NT2/D1 (cell line): ENCODE measurements at regions not wholly inside any gene's neighbourhood (a gene's known extent, or its start where the extent isn't known, plus 50 kb on each side); places are given as distances from the start of the nearest gene placed in this dataset.

Experiments
- DNase-seq: peaks from one replicate; pipeline ENCODE4 v3.0.0-alpha.2; 2011; ENCODE audit warnings: low read depth, low spot score
- H3K27me3 ChIP-seq: 2 replicates; pipeline ENCODE4 v1.6.0; 2011; ENCODE audit warnings: mild to moderate bottlenecking; ENCODE audit not compliant: insufficient read length, insufficient read depth
- H3K36me3 ChIP-seq: 2 replicates; pipeline ENCODE4 v1.6.1; 2011; ENCODE audit warnings: mild to moderate bottlenecking, low read length, mixed read lengths; ENCODE audit not compliant: insufficient read depth, insufficient read length
- H3K4me1 ChIP-seq: 2 replicates; pipeline ENCODE4 v1.5.1; 2011; ENCODE audit not compliant: insufficient read depth, insufficient read length
- H3K4me3 ChIP-seq: 2 replicates; pipeline ENCODE4 v1.5.1; 2011; ENCODE audit warnings: low read depth; ENCODE audit not compliant: insufficient read length
- H3K9ac ChIP-seq: 2 replicates; pipeline ENCODE4 v1.6.0; 2011; ENCODE audit warnings: low read depth; ENCODE audit not compliant: insufficient read length
- H3K9me3 ChIP-seq: 2 replicates; pipeline ENCODE4 v1.5.1; 2011; ENCODE audit warnings: mild to moderate bottlenecking, low read length; ENCODE audit not compliant: insufficient read depth
- SUZ12 ChIP-seq: IDR thresholded peaks from 2 replicates; pipeline ENCODE4 v1.6.1; 2011; ENCODE audit not compliant: insufficient read length, insufficient read depth; ENCODE audit errors: extremely low read depth
- YY1 ChIP-seq: IDR thresholded peaks from 2 replicates; pipeline ENCODE4 v1.6.1; 2011; ENCODE audit not compliant: insufficient read length, insufficient read depth
- ZNF274 ChIP-seq: IDR thresholded peaks from 2 replicates; pipeline ENCODE4 v1.6.1; 2011; ENCODE audit warnings: mild to moderate bottlenecking, low read depth, low read length

DNA sequence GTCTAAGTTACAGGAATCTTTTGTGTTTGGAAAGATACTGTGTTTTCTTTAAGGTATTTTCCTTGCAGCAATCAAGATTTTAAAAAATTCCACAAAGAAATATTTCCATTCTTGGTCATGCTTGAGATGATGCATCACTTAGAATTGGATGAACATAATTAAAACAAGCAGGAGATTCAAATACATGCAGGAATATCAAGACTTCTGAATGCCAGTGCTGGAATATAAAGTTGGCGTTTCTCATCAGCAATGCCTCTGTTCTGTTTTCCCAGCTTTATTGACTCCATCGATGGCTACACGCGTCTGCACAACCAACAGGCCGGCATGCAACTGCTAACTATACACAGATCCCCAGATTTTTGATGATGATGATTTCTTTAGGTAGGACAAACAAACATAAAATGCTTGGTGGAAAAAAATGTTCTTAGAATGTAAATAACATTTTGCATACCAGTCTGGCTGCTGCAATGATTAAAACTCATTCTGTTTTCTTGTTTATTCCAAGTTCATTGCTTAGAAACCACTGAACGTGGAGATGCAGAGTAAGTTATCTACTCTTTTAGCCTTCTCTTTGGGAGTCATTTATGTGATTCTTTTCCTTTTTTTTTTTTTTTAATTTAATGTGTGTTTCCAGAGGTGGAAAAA, 91.3 kb upstream of the FAM171A1 start:
- Histone ChIP-seq H3K4me1 (no peaks in the 10 kb centered on the region), H3K9ac (no peak overlapping the region), H3K9me3 (no peaks in the 10 kb centered on the region), H3K27me3 (no peaks in the 10 kb centered on the region), H3K4me3 (no peak overlapping the region), H3K36me3 (no peaks in the 10 kb centered on the region)
- DNase-seq, result no peak
- TF ChIP-seq YY1 (no peak), ZNF274 (no peak), SUZ12 (no peak)

DNA sequence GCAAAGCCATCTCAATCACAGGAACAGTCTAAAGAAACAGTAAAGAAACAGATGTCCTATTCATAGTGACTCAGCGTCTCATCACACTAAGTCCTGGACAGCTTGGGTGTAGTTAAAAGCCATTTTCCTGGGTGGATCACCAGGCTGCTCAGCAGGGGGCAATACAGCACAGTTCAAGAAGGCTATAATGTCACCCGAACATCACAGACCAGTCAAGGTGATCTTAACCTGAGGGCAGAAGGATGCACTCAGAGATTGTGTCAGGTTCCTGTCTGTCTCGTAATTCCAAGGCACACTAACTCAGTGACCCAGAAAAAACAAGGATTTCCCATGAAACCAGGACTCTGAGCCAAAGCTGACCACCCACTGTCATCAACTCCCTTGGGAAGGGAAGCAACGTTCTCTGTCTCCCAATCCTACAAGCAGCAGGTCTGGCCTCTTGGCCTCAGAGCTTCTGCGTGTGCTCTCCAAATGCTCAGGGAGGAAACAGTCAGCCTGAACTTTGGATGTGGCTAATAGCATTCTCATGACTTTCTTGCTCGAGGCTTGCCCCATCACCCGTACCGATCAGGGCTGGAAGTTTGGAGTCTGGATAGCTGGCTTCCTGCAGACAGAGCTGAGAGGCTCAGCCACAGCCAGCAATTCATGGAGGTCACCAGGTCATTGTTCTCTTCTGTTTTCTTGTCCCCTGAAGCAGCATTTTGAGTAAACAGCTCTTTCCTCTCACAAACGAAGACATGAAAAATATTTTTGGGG, 90.4 kb upstream of the FAM171A1 start:
- TF ChIP-seq ZNF274 (no peak), YY1 (no peak)
- Histone ChIP-seq H3K27me3 (no peaks in the 10 kb centered on the region), H3K9me3 (no peaks in the 10 kb centered on the region), H3K9ac (no peak overlapping the region), H3K36me3 (no peaks in the 10 kb centered on the region), H3K4me3 (no peak overlapping the region), H3K4me1 (no peaks in the 10 kb centered on the region)
- DNase-seq, result no peak

DNA sequence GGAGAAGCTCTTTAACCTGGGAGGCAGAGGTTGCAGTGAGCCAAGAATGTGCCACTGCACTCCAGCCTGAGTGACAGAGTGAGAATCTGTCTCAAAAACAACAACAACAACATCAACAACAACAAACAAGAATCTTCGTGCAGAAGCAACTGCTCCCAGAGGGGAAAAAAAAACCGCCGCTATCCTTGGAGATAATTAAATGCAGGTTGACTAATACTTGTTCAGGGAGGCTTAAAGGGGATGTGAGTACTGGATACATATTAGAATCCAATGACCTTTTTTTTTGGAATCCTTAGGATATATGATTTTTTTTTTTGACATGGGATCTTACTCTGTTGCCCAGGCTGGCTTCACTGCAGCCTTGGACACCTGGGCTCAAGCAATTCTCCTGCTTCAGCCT, 89.6 kb upstream of the FAM171A1 start:
- H3K9ac ChIP-seq, result no peak overlapping the region

DNA sequence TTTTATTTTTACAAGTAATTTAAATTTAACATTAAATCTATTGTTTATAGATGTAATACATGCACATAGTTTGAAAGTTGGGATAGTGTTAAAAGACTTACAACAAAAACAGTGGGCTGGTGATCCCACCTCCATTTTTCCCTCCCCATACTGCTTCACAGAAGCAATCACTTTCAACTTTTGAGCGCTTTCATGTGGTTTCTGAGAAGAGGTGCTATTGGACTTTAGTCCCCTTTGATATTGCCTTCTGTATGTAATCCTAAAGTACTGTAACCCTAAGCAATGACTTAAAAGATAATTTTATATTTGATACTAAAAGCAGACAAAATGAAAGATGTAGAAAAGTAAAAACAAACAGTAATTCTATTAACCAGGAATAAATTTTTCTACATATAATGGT, 88.1 kb upstream of the FAM171A1 start:
- H3K9me3 ChIP-seq, result no peaks in the 10 kb centered on the region
- no peak overlapping the region for H3K9ac ChIP-seq
- no peaks in the 10 kb centered on the region for H3K36me3 ChIP-seq
- H3K27me3 ChIP-seq, result no peaks in the 10 kb centered on the region
- H3K4me3 ChIP-seq, result no peak overlapping the region
- TF ChIP-seq ZNF274, result no peak
- H3K4me1 ChIP-seq, result no peaks in the 10 kb centered on the region
- DNase-seq, result no peak

More for the DNA sequence above, 89.6 kb upstream of the FAM171A1 start:
- no peak overlapping the region for H3K4me3 ChIP-seq
- H3K9me3 ChIP-seq, result no peaks in the 10 kb centered on the region
- no peaks in the 10 kb centered on the region for H3K36me3 ChIP-seq
- no peak for DNase-seq
- no peaks in the 10 kb centered on the region for H3K4me1 ChIP-seq
- no peaks in the 10 kb centered on the region for H3K27me3 ChIP-seq
- TF ChIP-seq ZNF274, result no peak
- no peak for TF ChIP-seq YY1
- TF ChIP-seq SUZ12, result no peak

DNA sequence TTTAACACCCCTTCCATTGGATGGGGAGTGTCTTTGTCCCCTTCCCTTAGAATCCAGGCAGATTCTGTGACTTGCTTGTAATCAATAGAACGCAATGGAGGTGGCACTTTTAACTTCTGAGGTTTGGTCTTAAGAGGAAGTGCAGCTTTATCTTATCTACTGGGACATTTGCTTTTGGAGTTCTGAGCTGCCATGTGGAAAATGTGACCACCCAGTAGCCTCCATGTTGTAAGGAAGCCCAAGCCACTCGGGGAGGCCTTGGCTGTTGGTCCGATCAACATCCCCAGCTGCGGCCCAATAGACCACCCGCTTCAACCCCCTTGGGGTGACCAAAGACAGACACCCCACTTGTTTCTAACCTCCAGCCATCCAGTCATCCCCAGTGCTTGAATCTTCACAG, 86.3 kb upstream of the FAM171A1 start:
- no peaks in the 10 kb centered on the region for H3K9me3 ChIP-seq
- TF ChIP-seq YY1, result no peak
- no peak for TF ChIP-seq ZNF274
- TF ChIP-seq SUZ12, result no peak

DNA sequence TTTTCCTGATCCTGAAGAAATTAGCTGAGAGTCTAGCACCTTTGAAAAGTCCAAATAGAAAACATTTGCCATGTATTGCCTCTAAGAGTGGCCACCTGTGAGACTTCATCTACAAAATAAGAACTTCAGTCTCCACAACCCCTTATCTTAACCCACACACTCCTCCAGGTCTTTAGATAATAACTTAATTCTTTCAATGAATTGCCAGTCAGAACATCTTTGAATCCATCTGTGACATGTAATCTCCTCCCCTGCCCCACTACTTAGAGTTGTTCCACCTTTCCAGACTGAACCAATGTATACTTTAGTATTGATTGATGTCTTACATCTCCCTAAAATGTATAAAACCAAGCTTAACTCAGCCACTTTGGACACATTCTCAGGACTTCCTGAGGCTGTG, 84.4 kb upstream of the FAM171A1 start:
- no peak overlapping the region for H3K4me3 ChIP-seq
- no peak for DNase-seq
- no peaks in the 10 kb centered on the region for H3K4me1 ChIP-seq
- no peaks in the 10 kb centered on the region for H3K27me3 ChIP-seq
- TF ChIP-seq SUZ12, result no peak
- TF ChIP-seq ZNF274, result no peak
- TF ChIP-seq YY1, result no peak
- no peak overlapping the region for H3K9ac ChIP-seq
- no peaks in the 10 kb centered on the region for H3K36me3 ChIP-seq
- no peaks in the 10 kb centered on the region for H3K9me3 ChIP-seq

More for the DNA sequence above, 86.3 kb upstream of the FAM171A1 start:
- Histone ChIP-seq H3K4me1 (no peaks in the 10 kb centered on the region), H3K36me3 (no peaks in the 10 kb centered on the region), H3K9ac (no peak overlapping the region), H3K27me3 (no peaks in the 10 kb centered on the region), H3K4me3 (no peak overlapping the region)
- no peak for DNase-seq

DNA sequence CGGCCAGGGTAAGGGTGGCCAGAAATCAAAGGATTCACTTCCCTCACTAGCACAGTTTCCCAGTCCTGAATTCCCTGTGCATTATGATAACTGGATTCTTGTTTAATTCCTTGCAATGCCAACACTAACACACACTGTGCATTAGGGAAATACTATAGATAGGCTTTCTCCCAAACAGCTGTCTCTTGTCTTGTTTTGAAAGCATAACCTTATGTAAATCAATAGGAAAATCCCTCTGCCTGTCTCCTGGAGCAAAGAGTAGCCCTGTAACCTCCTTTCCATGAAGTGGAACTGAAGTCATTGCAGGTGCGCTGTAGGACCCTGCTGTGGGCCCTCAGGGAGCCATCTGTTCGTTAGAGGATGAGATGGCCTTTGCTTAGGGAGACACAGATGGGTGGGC, 82.8 kb upstream of the FAM171A1 start:
- no peaks in the 10 kb centered on the region for H3K9me3 ChIP-seq
- H3K9ac ChIP-seq, result no peak overlapping the region
- no peak overlapping the region for H3K4me3 ChIP-seq
- H3K27me3 ChIP-seq, result no peaks in the 10 kb centered on the region
- no peak for DNase-seq
- TF ChIP-seq YY1, result no peak
- no peak for TF ChIP-seq SUZ12
- TF ChIP-seq ZNF274, result no peak
- H3K4me1 ChIP-seq, result no peaks in the 10 kb centered on the region
- no peaks in the 10 kb centered on the region for H3K36me3 ChIP-seq
